ENCODE measurements at regions not wholly inside any gene's neighbourhood (a gene's known extent, or its start where the extent isn't known, plus 50 kb on each side); places are given as distances from the start of the nearest gene placed in this dataset.

- DNase-seq (ENCODE audit: low read depth, low spot score), result peak; percentile 39
Measured at GRCh38 chr3:181568248-181568647, 143.5 kb upstream of the SOX2 start.

DNA sequence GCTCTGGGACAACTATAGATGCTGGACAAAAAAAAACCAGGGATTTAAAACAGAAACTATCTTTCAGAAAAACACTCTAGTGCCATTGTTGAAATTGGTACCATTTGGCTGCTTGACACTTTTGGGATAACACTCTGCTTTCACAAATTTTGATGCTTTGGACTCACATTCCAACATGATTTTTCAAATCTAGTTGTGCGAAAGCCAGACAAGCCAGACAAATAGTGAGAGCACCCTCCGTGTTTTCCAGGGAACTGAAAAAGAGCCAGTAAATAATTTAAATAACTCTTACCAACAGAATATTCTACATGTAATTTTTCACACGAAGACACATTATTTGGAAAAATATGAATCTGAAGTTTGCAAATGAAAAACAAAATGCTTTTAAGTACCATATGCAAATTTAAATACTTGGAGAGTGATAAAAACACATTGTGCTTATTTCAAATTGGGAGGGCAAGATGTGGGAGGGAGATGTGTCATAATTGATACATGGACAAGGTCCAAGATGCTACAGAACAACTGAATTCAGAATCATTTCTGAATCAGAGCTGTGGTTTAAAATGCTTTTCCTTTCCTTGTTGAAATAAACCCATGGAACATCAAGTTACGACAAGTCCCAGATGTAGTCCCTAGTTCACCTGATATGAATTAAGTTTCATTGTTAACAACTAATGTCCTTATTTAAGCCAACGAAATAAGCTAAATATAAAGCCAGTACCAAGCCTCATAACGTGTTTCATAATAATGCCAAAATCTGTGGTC is 144.2 kb upstream of the SOX2 start:
- in situ Hi-C loops (cut with HindIII; ENCODE audit: low sequenced_read_pairs), result no loop called here
- no peak for TF ChIP-seq CTCF (IDR thresholded peaks at IDR 0.05; ENCODE audit: low read depth, low read length)
- DNase-seq (ENCODE audit: low read depth, low spot score), result peak; percentile 65
- H3K4me3 ChIP-seq (ENCODE audit: low read depth, low read length), result no peak overlapping the region

More at GRCh38 chr3:181568248-181568647, 143.5 kb upstream of the SOX2 start:
- no peak overlapping the region for H3K4me3 ChIP-seq (ENCODE audit: low read depth, low read length)
- in situ Hi-C loops (cut with HindIII; ENCODE audit: low sequenced_read_pairs), result no loop called here
- TF ChIP-seq CTCF (IDR thresholded peaks at IDR 0.05; ENCODE audit: low read depth, low read length), result no peak

DNA sequence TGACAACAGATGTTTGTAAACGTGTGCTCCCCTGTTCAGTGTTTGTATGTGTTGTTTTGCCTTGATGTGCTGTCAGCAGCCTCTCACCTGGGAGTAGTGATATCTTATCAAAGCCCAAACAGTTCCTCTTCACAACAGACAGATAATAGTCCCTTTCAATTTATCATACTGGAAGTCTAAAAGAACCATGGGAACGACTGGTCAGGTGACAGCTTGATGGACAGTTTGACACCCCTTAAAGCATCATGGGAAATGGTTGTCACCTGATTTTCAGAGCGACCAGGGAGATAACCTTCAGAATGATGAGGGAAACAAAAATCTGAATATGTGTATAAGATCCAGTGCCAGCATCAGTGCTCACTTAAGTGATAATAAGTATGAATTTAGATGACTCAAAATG is 146.3 kb upstream of the SOX2 start:
- no peak overlapping the region for H3K4me3 ChIP-seq (ENCODE audit: low read depth, low read length)
- in situ Hi-C loops (cut with HindIII; ENCODE audit: low sequenced_read_pairs), result no loop called here
- DNase-seq (ENCODE audit: low read depth, low spot score), result no peak
- no peak for TF ChIP-seq CTCF (IDR thresholded peaks at IDR 0.05; ENCODE audit: low read depth, low read length)

- in situ Hi-C loops (cut with HindIII; ENCODE audit: low sequenced_read_pairs), result no loop called here
- DNase-seq (ENCODE audit: low read depth, low spot score), result no peak
- no peak for TF ChIP-seq CTCF (IDR thresholded peaks at IDR 0.05; ENCODE audit: low read depth, low read length)
- H3K4me3 ChIP-seq (ENCODE audit: low read depth, low read length), result no peak overlapping the region
Measured at GRCh38 chr3:181564222-181564621, 147.5 kb upstream of the SOX2 start.

GRCh38 chr3:181561139-181562031 is 150.3 kb upstream of the SOX2 start:
- no peak for TF ChIP-seq CTCF (IDR thresholded peaks at IDR 0.05; ENCODE audit: low read depth, low read length)
- DNase-seq (ENCODE audit: low read depth, low spot score), result no peak
- H3K4me3 ChIP-seq (ENCODE audit: low read depth, low read length), result no peak overlapping the region
- in situ Hi-C loops (cut with HindIII; ENCODE audit: low sequenced_read_pairs), result no loop called here

GRCh38 chr3:181558870-181559269 is 152.9 kb upstream of the SOX2 start:
- no peak overlapping the region for H3K4me3 ChIP-seq (ENCODE audit: low read depth, low read length)
- peak; percentile 25 for DNase-seq (ENCODE audit: low read depth, low spot score)
- in situ Hi-C loops (cut with HindIII; ENCODE audit: low sequenced_read_pairs), result no loop called here
- no peak for TF ChIP-seq CTCF (IDR thresholded peaks at IDR 0.05; ENCODE audit: low read depth, low read length)
